DOHH2 (cell line): ENCODE measurements at regions not wholly inside any gene's neighbourhood (a gene's known extent, or its start where the extent isn't known, plus 50 kb on each side); places are given as distances from the start of the nearest gene placed in this dataset.
"Not testable (repeated sequence)": the region's sequence is repeated elsewhere in the genome, so short reads cannot be mapped to it uniquely, and the experiment has no call there.

Experiments
- H3F3A ChIP-seq: fragments of 200-600 bp; sonication (generic), shearing (Covaris generic); 2 replicates; pipeline ENCODE4 v1.6.0; 2016; ENCODE audit warnings: antibody characterized with exemption, mild to moderate bottlenecking; ENCODE audit not compliant: control insufficient read depth, insufficient read depth
- H3K27ac ChIP-seq: fragments of 200-600 bp; sonication (generic); 2 replicates; pipeline ENCODE4 v1.5.1; 2014; ENCODE audit warnings: low read depth, mild to moderate bottlenecking, low read length, moderate library complexity
- H3K27me3 ChIP-seq: fragments of 200-600 bp; sonication (generic); 2 replicates; pipeline ENCODE4 v1.6.1; 2014; ENCODE audit warnings: mild to moderate bottlenecking, low read length, mixed read lengths; ENCODE audit not compliant: control insufficient read depth
- H3K36me3 ChIP-seq: fragments of 200-600 bp; sonication (generic); 2 replicates; pipeline ENCODE4 v1.6.1; 2014; ENCODE audit warnings: mild to moderate bottlenecking, low read length, moderate library complexity, mixed read lengths; ENCODE audit not compliant: control insufficient read depth
- H3K4me1 ChIP-seq: fragments of 200-600 bp; sonication (generic); 2 replicates; pipeline ENCODE4 v1.6.1; 2014; ENCODE audit warnings: mild to moderate bottlenecking, low read length, mixed read lengths; ENCODE audit not compliant: control insufficient read depth
- H3K4me2 ChIP-seq: fragments of 200-600 bp; sonication (generic); 2 replicates; pipeline ENCODE4 v1.6.0; 2014; ENCODE audit warnings: mild to moderate bottlenecking, low read length, moderate library complexity
- H3K4me3 ChIP-seq: fragments of 200-600 bp; sonication (generic); 2 replicates; pipeline ENCODE4 v1.5.1; 2014; ENCODE audit warnings: mild to moderate bottlenecking, low read length, mixed read lengths
- H3K79me2 ChIP-seq: fragments of 200-600 bp; sonication (generic); 2 replicates; pipeline ENCODE4 v1.6.1; 2014; ENCODE audit warnings: mild to moderate bottlenecking, low read length, mixed read lengths; ENCODE audit not compliant: control insufficient read depth
- H3K9me2 ChIP-seq: fragments of 200-600 bp; sonication (generic); replicated peaks from 2 replicates; pipeline ENCODE4 v1.6.1; 2014; ENCODE audit warnings: mild to moderate bottlenecking, low read length, mixed read lengths; ENCODE audit not compliant: control insufficient read depth
- H3K9me3 ChIP-seq: fragments of 200-600 bp; sonication (generic); 2 replicates; pipeline ENCODE4 v1.6.1; 2014; ENCODE audit warnings: antibody characterized with exemption, low read length, mixed read lengths; ENCODE audit not compliant: control insufficient read depth, insufficient read depth
- H4K20me1 ChIP-seq: fragments of 200-600 bp; sonication (generic); 2 replicates; pipeline ENCODE4 v1.6.0; 2014; ENCODE audit warnings: low read depth, mild to moderate bottlenecking, antibody characterized with exemption, low read length, moderate library complexity; ENCODE audit not compliant: control insufficient read depth, insufficient read depth
- EZH2phosphoT487 ChIP-seq: fragments of 200-600 bp; sonication (generic); IDR thresholded peaks from 2 replicates; pipeline ENCODE4 v1.6.1; 2017; ENCODE audit warnings: borderline replicate concordance, mild to moderate bottlenecking, antibody characterized with exemption, low read length, moderate library complexity, mixed read lengths
- TF ChIP-seq, protein P1 (sequence below): fragments of 200-600 bp; sonication (generic); IDR thresholded peaks from one replicate; pipeline ENCODE4 v1.5.1; 2014; ENCODE audit warnings: antibody characterized with exemption, mild to moderate bottlenecking, low read depth, low read length; ENCODE audit not compliant: poor library complexity, severe bottlenecking

DNA sequence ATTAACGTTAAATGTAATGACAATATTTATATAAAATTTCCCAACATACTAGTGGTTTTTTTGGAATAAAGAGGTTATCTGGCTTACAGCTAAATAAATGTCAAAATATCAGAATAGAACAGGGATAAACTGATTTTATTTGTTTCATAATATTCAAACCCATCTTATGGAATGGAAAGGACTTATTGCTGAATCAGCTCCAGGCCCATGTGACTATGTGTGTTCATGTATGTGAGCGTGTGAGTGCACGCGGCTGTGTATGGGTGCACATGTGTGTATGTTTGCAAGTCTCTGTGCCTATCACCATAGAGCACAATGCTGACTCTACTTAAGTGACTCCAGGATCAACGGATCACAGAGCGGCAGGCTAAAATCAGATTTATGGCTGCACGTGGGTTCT is 392.3 kb upstream of the GRM7 start:
- Histone ChIP-seq H3K4me1 (no peaks in the 10 kb centered on the region), H3K9me2 (no peaks in the 10 kb centered on the region), H3K9me3 (no peaks in the 10 kb centered on the region), H3K27ac (no peak overlapping the region), H4K20me1 (no peaks in the 10 kb centered on the region), H3K4me2 (no peak overlapping the region), H3F3A (no peaks in the 10 kb centered on the region), H3K4me3 (no peak overlapping the region), H3K36me3 (no peaks in the 10 kb centered on the region), H3K79me2 (no peaks in the 10 kb centered on the region), H3K27me3 (no peaks in the 10 kb centered on the region)
- TF ChIP-seq EZH2phosphoT487, result no peak
- TF ChIP-seq, protein P1, sequence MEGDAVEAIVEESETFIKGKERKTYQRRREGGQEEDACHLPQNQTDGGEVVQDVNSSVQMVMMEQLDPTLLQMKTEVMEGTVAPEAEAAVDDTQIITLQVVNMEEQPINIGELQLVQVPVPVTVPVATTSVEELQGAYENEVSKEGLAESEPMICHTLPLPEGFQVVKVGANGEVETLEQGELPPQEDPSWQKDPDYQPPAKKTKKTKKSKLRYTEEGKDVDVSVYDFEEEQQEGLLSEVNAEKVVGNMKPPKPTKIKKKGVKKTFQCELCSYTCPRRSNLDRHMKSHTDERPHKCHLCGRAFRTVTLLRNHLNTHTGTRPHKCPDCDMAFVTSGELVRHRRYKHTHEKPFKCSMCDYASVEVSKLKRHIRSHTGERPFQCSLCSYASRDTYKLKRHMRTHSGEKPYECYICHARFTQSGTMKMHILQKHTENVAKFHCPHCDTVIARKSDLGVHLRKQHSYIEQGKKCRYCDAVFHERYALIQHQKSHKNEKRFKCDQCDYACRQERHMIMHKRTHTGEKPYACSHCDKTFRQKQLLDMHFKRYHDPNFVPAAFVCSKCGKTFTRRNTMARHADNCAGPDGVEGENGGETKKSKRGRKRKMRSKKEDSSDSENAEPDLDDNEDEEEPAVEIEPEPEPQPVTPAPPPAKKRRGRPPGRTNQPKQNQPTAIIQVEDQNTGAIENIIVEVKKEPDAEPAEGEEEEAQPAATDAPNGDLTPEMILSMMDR, result no peak

DNA sequence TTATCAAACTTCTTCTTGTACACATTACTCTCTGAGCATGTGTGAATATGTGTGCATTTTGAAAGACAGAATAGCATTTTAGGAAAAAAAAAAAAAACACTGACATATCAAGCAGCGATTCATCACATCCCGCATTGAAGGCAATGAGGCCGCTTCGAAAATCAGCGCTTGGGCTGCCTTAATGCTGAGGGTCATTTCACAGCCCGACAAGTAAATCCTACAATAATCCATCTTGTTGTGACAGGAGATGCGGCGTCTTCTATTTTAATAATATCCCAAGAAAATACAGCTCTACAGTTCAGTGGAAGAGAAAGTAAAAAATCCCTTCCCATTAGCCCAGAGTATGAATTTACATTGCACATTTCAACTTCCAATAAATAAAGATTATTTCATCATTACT is 389.2 kb upstream of the GRM7 start:
- Histone ChIP-seq H3K36me3 (no peaks in the 10 kb centered on the region), H3K4me1 (no peaks in the 10 kb centered on the region), H3K4me2 (no peak overlapping the region), H3K9me2 (no peaks in the 10 kb centered on the region; the same call in 1 of the 2 replicates), H3F3A (no peaks in the 10 kb centered on the region), H4K20me1 (no peaks in the 10 kb centered on the region), H3K9me3 (no peaks in the 10 kb centered on the region), H3K27me3 (no peaks in the 10 kb centered on the region), H3K27ac (no peak overlapping the region), H3K4me3 (no peak overlapping the region), H3K79me2 (no peaks in the 10 kb centered on the region)
- TF ChIP-seq, protein P1, result no peak
- TF ChIP-seq EZH2phosphoT487, result no peak

DNA sequence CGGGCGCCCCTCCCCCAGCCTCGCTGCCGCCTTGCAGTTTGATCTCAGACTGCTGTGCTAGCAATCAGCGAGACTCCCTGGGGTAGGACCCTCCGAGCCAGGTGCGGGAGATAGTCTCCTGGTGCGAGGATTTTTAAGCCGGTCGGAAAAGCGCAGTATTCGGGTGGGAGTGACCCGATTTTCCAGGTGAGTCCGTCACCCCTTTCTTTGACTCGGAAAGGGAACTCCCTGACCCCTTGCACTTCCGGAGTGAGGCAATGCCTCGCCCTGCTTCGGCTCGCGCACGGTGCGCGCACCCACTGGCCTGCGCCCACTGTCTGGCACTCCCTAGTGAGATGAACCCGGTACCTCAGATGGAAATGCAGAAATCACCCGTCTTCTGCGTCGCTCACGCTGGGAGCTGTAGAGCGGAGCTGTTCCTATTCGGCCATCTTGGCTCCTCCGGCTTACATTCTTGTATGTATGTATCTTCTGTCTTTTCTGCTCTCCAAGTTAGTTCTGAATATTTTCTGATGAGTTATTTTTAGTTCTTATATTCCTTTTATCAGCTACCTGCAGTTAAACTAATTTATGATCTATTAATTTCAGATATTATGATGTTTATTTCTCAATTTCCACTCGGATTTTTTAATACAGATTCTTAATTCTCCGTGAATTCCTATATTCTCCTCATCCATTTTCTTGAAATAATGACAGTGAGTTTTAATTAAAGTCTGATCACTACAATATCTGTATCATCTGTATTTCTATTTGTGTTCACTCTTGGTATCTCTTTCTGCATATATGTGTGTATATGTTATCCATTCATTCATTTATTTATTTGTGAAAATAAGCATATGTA is 370.2 kb upstream of the GRM7 start:
- not testable (repeated sequence) for H3K27me3 ChIP-seq, H4K20me1 ChIP-seq, H3K4me1 ChIP-seq, H3K4me2 ChIP-seq, H3K79me2 ChIP-seq, H3K9me2 ChIP-seq, H3F3A ChIP-seq, H3K36me3 ChIP-seq, H3K27ac ChIP-seq, H3K9me3 ChIP-seq, H3K4me3 ChIP-seq

DNA sequence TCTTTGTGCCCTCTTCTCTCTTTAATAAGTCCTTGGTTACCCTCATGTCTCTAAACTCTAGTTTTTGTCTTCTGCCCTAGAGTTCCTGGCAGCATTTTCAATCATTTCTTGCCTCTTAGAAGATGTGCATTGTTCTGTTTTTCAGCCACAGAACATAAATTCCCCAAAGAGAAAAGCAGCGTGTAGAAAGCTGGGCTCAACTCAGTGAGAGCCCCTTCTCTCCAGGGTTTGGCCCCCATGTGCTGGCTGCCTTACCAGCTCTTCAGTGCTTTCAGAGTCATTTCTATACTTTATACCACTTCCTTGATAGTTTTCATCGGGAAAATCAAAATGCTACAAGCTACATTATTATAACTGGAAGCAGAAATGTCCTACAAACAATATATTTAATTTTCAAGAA is 369.1 kb upstream of the GRM7 start:
- Histone ChIP-seq H3K79me2 (no peaks in the 10 kb centered on the region), H3K4me3 (no peak overlapping the region), H3K4me1 (no peaks in the 10 kb centered on the region), H3K4me2 (no peak overlapping the region), H3K9me2 (no peaks in the 10 kb centered on the region), H3K9me3 (no peaks in the 10 kb centered on the region), H3K27ac (no peak overlapping the region), H4K20me1 (no peaks in the 10 kb centered on the region), H3F3A (no peaks in the 10 kb centered on the region), H3K27me3 (no peaks in the 10 kb centered on the region), H3K36me3 (no peaks in the 10 kb centered on the region)
- no peak for TF ChIP-seq EZH2phosphoT487
- TF ChIP-seq, protein P1, result no peak
